GM12892 (cell line): ENCODE measurements at regions not wholly inside any gene's neighbourhood (a gene's known extent, or its start where the extent isn't known, plus 50 kb on each side); places are given as distances from the start of the nearest gene placed in this dataset.
"Not testable (repeated sequence)": the region's sequence is repeated elsewhere in the genome, so short reads cannot be mapped to it uniquely, and the experiment has no call there.

Experiments used
- DNase-seq: peaks from one replicate; pipeline ENCODE4 v3.0.0; 2011; ENCODE audit not compliant: insufficient read length
- FAIRE-seq: peaks from 2 replicates; lab custom pipeline; 2011; peaks lifted over from hg19 to GRCh38; lab: Jason Lieb, UNC
- POLR2A ChIP-seq: IDR thresholded peaks from 2 replicates; pipeline ENCODE4 v1.6.1; 2011; ENCODE audit warnings: low read depth, low read length, control low read depth
- POLR2AphosphoS5 ChIP-seq: IDR thresholded peaks from 2 replicates; pipeline ENCODE4 v1.6.1; 2011; ENCODE audit warnings: low read depth, low read length, control low read depth
- TAF1 ChIP-seq: IDR thresholded peaks from 2 replicates; pipeline ENCODE4 v1.6.1; 2011; ENCODE audit warnings: low read depth, mild to moderate bottlenecking, control low read depth, low read length, borderline replicate concordance

- FAIRE-seq (no peak), DNase-seq (no peak)
- TF ChIP-seq POLR2A (no peak), TAF1 (no peak), POLR2AphosphoS5 (no peak)
These were observed 903.2 kb downstream of the C4orf33 start for GRCh38 chr4:129999156-129999555.

- FAIRE-seq (no peak), DNase-seq (no peak)
- TF ChIP-seq POLR2A (no peak), POLR2AphosphoS5 (no peak), TAF1 (no peak)
These were observed 912.5 kb downstream of the C4orf33 start for GRCh38 chr4:130008461-130008860.

GRCh38 chr4:130012806-130013205, 916.9 kb downstream of the C4orf33 start:
- DNase-seq, FAIRE-seq: not testable (repeated sequence)

GRCh38 chr4:130021706-130022105, 925.8 kb downstream of the C4orf33 start:
- TF ChIP-seq POLR2AphosphoS5 (no peak), POLR2A (no peak)
- DNase-seq (no peak), FAIRE-seq (no peak)

GRCh38 chr4:130023088-130023487, 927.1 kb downstream of the C4orf33 start:
- no peak for FAIRE-seq
- no peak for TF ChIP-seq POLR2A
- no peak for TF ChIP-seq POLR2AphosphoS5
- TF ChIP-seq TAF1, result no peak
- DNase-seq, result no peak

GRCh38 chr4:130025701-130026100, 929.7 kb downstream of the C4orf33 start:
- DNase-seq, result no peak
- FAIRE-seq, result no peak
- no peak for TF ChIP-seq POLR2A
- TF ChIP-seq POLR2AphosphoS5, result no peak
- TF ChIP-seq TAF1, result no peak

- DNase-seq, result no peak
- no peak for TF ChIP-seq TAF1
- TF ChIP-seq POLR2AphosphoS5, result no peak
- TF ChIP-seq POLR2A, result no peak
- FAIRE-seq, result no peak
These were observed 930.2 kb downstream of the C4orf33 start for GRCh38 chr4:130026185-130026584.

GRCh38 chr4:130027973-130028372, 932.0 kb downstream of the C4orf33 start:
- DNase-seq (no peak), FAIRE-seq (no peak)
- TF ChIP-seq POLR2AphosphoS5 (no peak), POLR2A (no peak), TAF1 (no peak)

- no peak for FAIRE-seq
- TF ChIP-seq TAF1, result no peak
- TF ChIP-seq POLR2A, result no peak
- no peak for TF ChIP-seq POLR2AphosphoS5
- DNase-seq, result no peak
These were observed 932.6 kb downstream of the C4orf33 start for GRCh38 chr4:130028552-130028951.

GRCh38 chr4:130029442-130029841, 933.5 kb downstream of the C4orf33 start:
- no peak for TF ChIP-seq TAF1
- no peak for TF ChIP-seq POLR2A
- TF ChIP-seq POLR2AphosphoS5, result no peak
- no peak for DNase-seq
- no peak for FAIRE-seq

- FAIRE-seq, result no peak
- no peak for DNase-seq
- no peak for TF ChIP-seq POLR2A
- TF ChIP-seq POLR2AphosphoS5, result no peak
- TF ChIP-seq TAF1, result no peak
These were observed 935.9 kb downstream of the C4orf33 start for GRCh38 chr4:130031858-130032257.

GRCh38 chr4:130033657-130034056, 937.7 kb downstream of the C4orf33 start:
- DNase-seq, FAIRE-seq: not testable (repeated sequence)

GRCh38 chr4:130034876-130035275, 938.9 kb downstream of the C4orf33 start:
- FAIRE-seq (no peak), DNase-seq (no peak)
- TF ChIP-seq POLR2A (no peak), TAF1 (no peak), POLR2AphosphoS5 (no peak)
